Thoracic aorta (tissue), 2 donors: ENCODE measurements at regions not wholly inside any gene's neighbourhood (a gene's known extent, or its start where the extent isn't known, plus 50 kb on each side); places are given as distances from the start of the nearest gene placed in this dataset.
"Not testable (repeated sequence)": the region's sequence is repeated elsewhere in the genome, so short reads cannot be mapped to it uniquely, and the experiment has no call there.

ENCODE experiments used
- ATAC-seq: fragments of 150-250 bp; one replicate; pipeline ENCODE4 v1.8.0; 2017; ENCODE audit warnings: low read depth; ENCODE audit not compliant: insufficient number of reproducible peaks, low FRiP score
- DNase-seq: peaks from one replicate; pipeline ENCODE4 v3.0.0-alpha.2; 2020; ENCODE audit warnings: low spot score
- H3K27ac ChIP-seq, 2 donors: fragments of 200-600 bp; sonication (generic); 1 replicate in 1 of 2; 2 replicates in 1 of 2; pipeline ENCODE4 v1.5.1; 2016; ENCODE audit warnings: mild to moderate bottlenecking in 2 of 2, moderate library complexity in 2 of 2
- H3K27me3 ChIP-seq: fragments of 200-600 bp; sonication (generic); replicated peaks from 2 replicates; pipeline ENCODE4 v1.6.0; 2016; ENCODE audit warnings: mild to moderate bottlenecking; ENCODE audit not compliant: insufficient read depth
- H3K36me3 ChIP-seq: fragments of 200-600 bp; sonication (generic); one replicate; pipeline ENCODE4 v1.5.1; 2016
- H3K4me1 ChIP-seq, 2 donors: fragments of 200-600 bp; sonication (generic); 1 replicate in 1 of 2; 2 replicates in 1 of 2; pipeline versions ENCODE4 v1.5.1 to v1.6.0; 2016; ENCODE audit warnings: low read depth in 2 of 2, mild to moderate bottlenecking in 1 of 2; ENCODE audit not compliant: control insufficient read depth in 1 of 2
- H3K4me3 ChIP-seq: fragments of 200-600 bp; sonication (generic); 2 replicates; pipeline ENCODE4 v1.5.1; 2016; ENCODE audit warnings: mild to moderate bottlenecking
- H3K9me3 ChIP-seq: fragments of 200-600 bp; sonication (generic); 2 replicates; pipeline ENCODE4 v1.5.1; 2016
- TF ChIP-seq, protein P1 (sequence below): fragments of 200-600 bp; sonication (generic); IDR thresholded peaks from one replicate; pipeline ENCODE4 v1.5.1; 2019; ENCODE audit warnings: antibody characterized with exemption

DNA sequence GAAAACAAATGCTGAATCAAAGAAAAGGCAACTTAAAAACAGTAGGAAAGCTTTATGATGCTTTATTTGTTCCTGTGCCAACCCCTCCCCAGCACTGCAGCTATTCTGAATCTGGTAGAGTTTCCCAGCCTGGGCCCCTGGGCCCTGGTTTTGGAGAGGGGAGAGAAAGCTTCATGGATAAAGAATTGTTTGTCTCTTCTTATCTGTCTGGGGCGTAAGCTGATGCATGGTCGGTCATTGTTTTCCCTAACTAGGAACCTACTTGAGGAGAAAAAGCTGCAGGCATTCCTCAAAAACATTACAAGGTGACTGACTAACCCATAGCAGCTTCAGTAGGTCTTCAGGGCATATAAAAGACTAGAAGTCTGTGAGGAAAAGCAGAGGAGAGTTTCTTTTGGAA is 758.1 kb upstream of the EPHA7 start:
- no peaks in the 10 kb centered on the region for H3K27me3 ChIP-seq
- TF ChIP-seq, protein P1, sequence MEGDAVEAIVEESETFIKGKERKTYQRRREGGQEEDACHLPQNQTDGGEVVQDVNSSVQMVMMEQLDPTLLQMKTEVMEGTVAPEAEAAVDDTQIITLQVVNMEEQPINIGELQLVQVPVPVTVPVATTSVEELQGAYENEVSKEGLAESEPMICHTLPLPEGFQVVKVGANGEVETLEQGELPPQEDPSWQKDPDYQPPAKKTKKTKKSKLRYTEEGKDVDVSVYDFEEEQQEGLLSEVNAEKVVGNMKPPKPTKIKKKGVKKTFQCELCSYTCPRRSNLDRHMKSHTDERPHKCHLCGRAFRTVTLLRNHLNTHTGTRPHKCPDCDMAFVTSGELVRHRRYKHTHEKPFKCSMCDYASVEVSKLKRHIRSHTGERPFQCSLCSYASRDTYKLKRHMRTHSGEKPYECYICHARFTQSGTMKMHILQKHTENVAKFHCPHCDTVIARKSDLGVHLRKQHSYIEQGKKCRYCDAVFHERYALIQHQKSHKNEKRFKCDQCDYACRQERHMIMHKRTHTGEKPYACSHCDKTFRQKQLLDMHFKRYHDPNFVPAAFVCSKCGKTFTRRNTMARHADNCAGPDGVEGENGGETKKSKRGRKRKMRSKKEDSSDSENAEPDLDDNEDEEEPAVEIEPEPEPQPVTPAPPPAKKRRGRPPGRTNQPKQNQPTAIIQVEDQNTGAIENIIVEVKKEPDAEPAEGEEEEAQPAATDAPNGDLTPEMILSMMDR: no peak
- no peaks in the 10 kb centered on the region for H3K36me3 ChIP-seq
- H3K9me3 ChIP-seq: no peaks in the 10 kb centered on the region
- no peak for ATAC-seq
- DNase-seq: no peak
- H3K4me1 ChIP-seq: no peaks in the 10 kb centered on the region
- H3K27ac ChIP-seq: no peak overlapping the region
- no peak overlapping the region for H3K4me3 ChIP-seq

- ATAC-seq: no peak
- TF ChIP-seq, protein P1: no peak
- no peaks in the 10 kb centered on the region for H3K27me3 ChIP-seq
Observed at GRCh38 chr6:94175465-94175864, 756.1 kb upstream of the EPHA7 start.

GRCh38 chr6:94163877-94164276 is 744.5 kb upstream of the EPHA7 start:
- DNase-seq (no peak), ATAC-seq (no peak)
- Histone ChIP-seq H3K4me1 (no peaks in the 10 kb centered on the region), H3K9me3 (no peaks in the 10 kb centered on the region), H3K36me3 (no peaks in the 10 kb centered on the region), H3K4me3 (no peak overlapping the region), H3K27me3 (no peaks in the 10 kb centered on the region), H3K27ac (no peak overlapping the region)
- TF ChIP-seq, protein P1: no peak

More at GRCh38 chr6:94175465-94175864, 756.1 kb upstream of the EPHA7 start:
- H3K27ac ChIP-seq: no peak overlapping the region
- no peaks in the 10 kb centered on the region for H3K36me3 ChIP-seq
- H3K4me3 ChIP-seq: no peak overlapping the region
- H3K9me3 ChIP-seq: no peaks in the 10 kb centered on the region
- DNase-seq: no peak
- no peaks in the 10 kb centered on the region for H3K4me1 ChIP-seq

DNA sequence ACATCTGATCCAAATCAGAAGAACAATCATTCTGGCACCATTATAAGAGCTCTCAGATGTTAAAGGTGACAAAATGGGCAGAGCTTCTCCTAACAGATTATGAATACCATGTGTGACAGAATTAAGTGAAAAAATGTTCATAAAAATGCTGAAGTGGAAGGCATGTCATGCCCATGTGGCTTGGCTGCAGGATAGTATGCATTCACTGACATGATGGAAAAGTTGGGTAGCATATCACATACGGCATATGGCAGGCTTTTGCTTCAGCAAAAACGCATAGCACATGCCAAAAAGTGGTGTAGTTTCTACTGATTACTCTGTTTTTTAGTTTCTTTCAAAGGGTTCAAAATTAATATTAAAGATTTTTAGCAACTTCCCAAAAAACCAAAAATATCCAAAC is 731.5 kb upstream of the EPHA7 start:
- Histone ChIP-seq H3K27ac (no peak overlapping the region), H3K27me3 (no peaks in the 10 kb centered on the region), H3K4me1 (no peaks in the 10 kb centered on the region), H3K9me3 (no peaks in the 10 kb centered on the region), H3K4me3 (no peak overlapping the region), H3K36me3 (no peaks in the 10 kb centered on the region)
- DNase-seq (no peak), ATAC-seq (no peak)
- TF ChIP-seq, protein P1: no peak

GRCh38 chr6:94144807-94145206 is 725.4 kb upstream of the EPHA7 start:
- H3K9me3 ChIP-seq: no peaks in the 10 kb centered on the region
- H3K27me3 ChIP-seq: no peaks in the 10 kb centered on the region
- H3K4me1 ChIP-seq: no peaks in the 10 kb centered on the region
- TF ChIP-seq, protein P1: no peak
- DNase-seq (no peak), ATAC-seq (no peak)
- H3K27ac ChIP-seq: no peak overlapping the region
- no peak overlapping the region for H3K4me3 ChIP-seq
- H3K36me3 ChIP-seq: no peaks in the 10 kb centered on the region

GRCh38 chr6:94137178-94137577 is 717.8 kb upstream of the EPHA7 start:
- ATAC-seq, H3K4me1 ChIP-seq, H3K27ac ChIP-seq, H3K4me3 ChIP-seq, H3K27me3 ChIP-seq, H3K9me3 ChIP-seq, DNase-seq, H3K36me3 ChIP-seq: not testable (repeated sequence)
